Activated CD4-positive, alpha-beta T cell treated with anti-CD3 and anti-CD28 coated beads, Interleukin-2, amount 10 ng/mL, durations not matched to agents 7 days and 5 days (primary cell): ENCODE measurements at regions not wholly inside any gene's neighbourhood (a gene's known extent, or its start where the extent isn't known, plus 50 kb on each side); places are given as distances from the start of the nearest gene placed in this dataset.

Experiments used
- CTCF ChIA-PET: fragments of 350-600 bp; sonication (Branson Sonifier 250); formaldehyde crosslinking; loops from one replicate; lab custom pipeline; 2021; ENCODE audit warnings: antibody characterized with exemption; lab: Charles Lee
- POLR2A ChIA-PET: fragments of 350-600 bp; sonication (Branson Sonifier 250); formaldehyde crosslinking; loops from one replicate; lab custom pipeline; 2021; ENCODE audit warnings: antibody characterized with exemption; lab: Charles Lee
- DNase-seq: peaks from one replicate; pipeline ENCODE4 v3.0.0-alpha.2; 2020
- H3K27ac Mint-ChIP-seq: one replicate; pipeline ENCODE4 v1.8.0; 2021; ENCODE audit warnings: mild to moderate bottlenecking, moderate library complexity, mixed read lengths
- H3K27me3 Mint-ChIP-seq: one replicate; pipeline ENCODE4 v1.8.0; 2021; ENCODE audit warnings: mixed read lengths
- H3K36me3 Mint-ChIP-seq: one replicate; pipeline ENCODE4 v1.8.0; 2021; ENCODE audit warnings: low read depth, mixed read lengths
- H3K4me1 Mint-ChIP-seq: one replicate; pipeline ENCODE4 v1.8.0; 2021; ENCODE audit warnings: mixed read lengths
- H3K4me3 Mint-ChIP-seq: one replicate; pipeline ENCODE4 v1.8.0; 2021; ENCODE audit warnings: mild to moderate bottlenecking, moderate library complexity, mixed read lengths
- H3K9me3 Mint-ChIP-seq: one replicate; pipeline ENCODE4 v1.8.0; 2021; ENCODE audit warnings: mixed read lengths

DNA sequence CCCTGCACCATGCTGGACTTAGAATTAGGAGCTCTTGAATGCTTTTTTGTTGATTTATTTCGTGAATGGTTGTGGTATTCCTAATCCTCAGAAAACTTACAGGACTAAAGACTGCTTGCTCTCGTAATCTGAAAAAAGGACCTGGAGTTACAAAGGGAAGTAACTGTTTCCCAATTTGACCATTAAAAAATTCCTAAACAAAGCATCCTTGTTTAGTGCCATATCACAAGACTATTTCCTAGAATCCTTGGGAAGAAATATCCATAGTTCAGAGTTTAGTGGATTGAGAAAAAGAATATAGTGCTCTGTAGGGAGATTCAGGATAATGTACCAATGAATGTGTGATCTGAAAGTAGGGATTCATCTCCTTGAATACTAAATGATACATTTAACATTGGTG is 186.8 kb downstream of the NDFIP2 start:
- no peaks in the 10 kb centered on the region for H3K27me3 Mint-ChIP-seq
- no peak overlapping the region for H3K4me3 Mint-ChIP-seq
- POLR2A ChIA-PET: no interaction called here
- no peaks in the 10 kb centered on the region for H3K9me3 Mint-ChIP-seq
- H3K4me1 Mint-ChIP-seq: no peaks in the 10 kb centered on the region
- CTCF ChIA-PET: interaction anchor here (1.1 kb wide), 1 partner anchor 8 kb away, joined by 3 read pairs; no protein-coding TSS in a partner anchor
- H3K27ac Mint-ChIP-seq: no peak overlapping the region
- DNase-seq: no peak
- no peaks in the 10 kb centered on the region for H3K36me3 Mint-ChIP-seq

DNA sequence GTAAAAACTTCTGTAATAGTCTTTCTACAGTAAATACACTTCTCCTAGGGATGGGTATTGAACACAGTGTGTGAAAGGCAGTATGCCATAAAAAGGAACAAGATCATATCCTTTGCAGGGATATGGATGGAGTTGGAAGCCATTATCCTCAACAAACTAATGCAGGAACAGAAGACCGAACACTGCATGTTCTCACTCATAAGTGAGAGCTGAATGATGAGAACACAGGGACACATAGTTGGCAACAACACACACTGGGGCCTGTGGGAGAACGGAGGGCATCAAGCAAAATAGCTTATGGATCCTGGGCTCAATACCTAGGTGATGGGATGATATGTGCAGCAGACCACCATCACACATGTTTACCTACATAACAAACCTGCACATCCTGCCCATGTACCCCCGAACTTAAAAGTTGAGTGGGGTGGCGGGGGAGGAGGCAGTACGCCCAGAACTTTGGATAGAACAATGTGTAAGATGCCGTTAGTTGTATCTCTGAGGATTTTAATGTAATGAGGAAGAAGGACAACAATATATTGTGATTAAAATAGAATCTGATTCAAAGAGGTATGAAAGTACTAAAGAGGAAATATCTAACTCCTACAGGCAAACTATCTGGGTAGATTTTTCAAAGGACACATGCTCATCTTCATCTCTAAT is 183.2 kb downstream of the NDFIP2 start:
- Mint-ChIP-seq H3K4me3 (no peak overlapping the region), H3K9me3 (no peaks in the 10 kb centered on the region), H3K36me3 (no peaks in the 10 kb centered on the region), H3K4me1 (no peaks in the 10 kb centered on the region), H3K27me3 (no peaks in the 10 kb centered on the region), H3K27ac (no peak overlapping the region)
- CTCF ChIA-PET: no interaction called here
- no peak for DNase-seq
- POLR2A ChIA-PET: no interaction called here

DNA sequence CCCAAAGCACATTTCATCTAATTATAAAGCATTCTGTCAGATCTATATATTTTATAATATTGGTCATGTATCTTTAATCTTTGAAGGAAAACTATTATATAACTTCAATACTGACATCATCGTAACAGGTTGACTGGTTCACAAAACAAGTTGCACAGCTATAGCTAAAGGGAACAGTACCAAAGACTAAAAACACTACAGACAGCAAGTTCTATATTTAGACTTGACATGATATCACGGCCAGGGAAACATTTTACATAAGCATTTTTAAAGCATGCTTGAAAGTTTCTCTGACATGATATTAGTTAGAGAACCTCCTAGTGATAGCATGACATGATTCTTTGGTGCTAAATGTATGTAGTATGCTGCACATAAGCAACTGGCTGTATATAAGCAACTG is 182.5 kb downstream of the NDFIP2 start:
- no peaks in the 10 kb centered on the region for H3K27me3 Mint-ChIP-seq
- ChIA-PET POLR2A (no interaction called here), CTCF (no interaction called here)
- H3K9me3 Mint-ChIP-seq: no peaks in the 10 kb centered on the region
- no peaks in the 10 kb centered on the region for H3K36me3 Mint-ChIP-seq
- DNase-seq: no peak
- H3K4me3 Mint-ChIP-seq: no peak overlapping the region
- H3K4me1 Mint-ChIP-seq: no peaks in the 10 kb centered on the region
- no peak overlapping the region for H3K27ac Mint-ChIP-seq

DNA sequence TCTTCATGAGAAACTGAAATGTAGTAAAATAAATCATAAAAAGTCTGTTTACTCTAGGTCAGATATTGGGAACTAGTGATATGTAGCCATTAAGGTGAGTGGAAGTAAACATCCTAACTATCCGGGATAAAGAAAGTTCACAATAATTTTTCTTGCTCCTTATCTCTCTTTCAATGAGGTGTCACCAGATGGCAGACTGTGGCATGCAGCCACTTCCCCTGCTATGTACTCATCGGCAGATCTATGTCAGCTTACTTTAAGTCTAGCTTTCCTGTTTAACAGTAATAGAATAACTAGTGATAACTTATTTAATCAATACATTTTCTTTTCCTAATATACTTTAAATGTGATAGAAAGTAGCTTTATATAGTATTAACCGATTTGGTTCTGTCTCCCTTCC is 181.9 kb downstream of the NDFIP2 start:
- DNase-seq: no peak
- no peaks in the 10 kb centered on the region for H3K27me3 Mint-ChIP-seq
- no peaks in the 10 kb centered on the region for H3K36me3 Mint-ChIP-seq
- H3K4me3 Mint-ChIP-seq: no peak overlapping the region
- no peak overlapping the region for H3K27ac Mint-ChIP-seq
- CTCF ChIA-PET: no interaction called here
- POLR2A ChIA-PET: no interaction called here
- H3K4me1 Mint-ChIP-seq: no peaks in the 10 kb centered on the region
- H3K9me3 Mint-ChIP-seq: no peaks in the 10 kb centered on the region

DNA sequence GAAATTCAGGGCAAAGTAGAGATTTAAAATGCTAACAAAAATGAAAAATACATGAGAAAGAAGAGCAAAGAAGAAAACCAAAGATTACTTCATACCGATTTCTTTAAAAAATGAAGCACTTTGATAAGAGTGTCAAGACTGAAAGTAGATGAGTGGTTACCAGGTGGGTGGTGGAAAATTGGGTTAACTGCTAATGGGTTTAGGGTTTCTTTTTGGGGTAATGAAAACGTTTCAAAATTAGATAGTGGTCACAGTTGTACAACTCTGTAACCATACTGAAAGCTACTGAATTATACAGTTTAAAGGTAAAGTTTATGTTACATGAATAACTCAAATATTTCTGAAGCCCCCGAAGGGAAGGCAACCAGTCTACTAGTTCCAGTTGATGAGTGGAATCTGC is 179.4 kb downstream of the NDFIP2 start:
- H3K4me1 Mint-ChIP-seq: no peaks in the 10 kb centered on the region
- CTCF ChIA-PET: no interaction called here
- peaks cover 8% of the 10 kb centered on the region for H3K27me3 Mint-ChIP-seq
- no peaks in the 10 kb centered on the region for H3K36me3 Mint-ChIP-seq
- H3K27ac Mint-ChIP-seq: no peak overlapping the region
- DNase-seq: no peak
- H3K4me3 Mint-ChIP-seq: no peak overlapping the region
- POLR2A ChIA-PET: no interaction called here
- no peaks in the 10 kb centered on the region for H3K9me3 Mint-ChIP-seq

DNA sequence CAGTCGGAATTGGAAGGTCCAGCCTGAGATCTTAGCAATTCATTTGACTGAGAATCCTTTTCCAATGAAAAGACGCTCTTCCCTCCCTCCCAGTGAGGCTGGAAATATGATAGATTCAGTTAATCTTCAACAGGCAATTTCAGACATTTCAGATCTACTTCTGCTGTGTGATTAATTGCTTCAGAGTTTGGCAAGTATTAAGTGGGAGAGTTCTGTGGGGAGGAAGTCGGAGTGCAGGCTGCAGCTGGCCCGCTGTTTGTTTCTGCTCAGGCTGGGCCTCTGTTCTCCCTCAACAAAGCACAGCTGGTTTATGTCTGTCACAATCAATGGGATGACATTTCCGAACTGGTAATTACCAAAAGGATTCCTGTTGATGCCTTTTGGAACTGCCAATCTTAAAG is 178.2 kb downstream of the NDFIP2 start:
- ChIA-PET POLR2A (no interaction called here), CTCF (no interaction called here)
- no peaks in the 10 kb centered on the region for H3K4me1 Mint-ChIP-seq
- DNase-seq: no peak
- H3K9me3 Mint-ChIP-seq: no peaks in the 10 kb centered on the region
- H3K27ac Mint-ChIP-seq: no peak overlapping the region
- no peaks in the 10 kb centered on the region for H3K36me3 Mint-ChIP-seq
- peaks cover 8% of the 10 kb centered on the region for H3K27me3 Mint-ChIP-seq
- H3K4me3 Mint-ChIP-seq: no peak overlapping the region

DNA sequence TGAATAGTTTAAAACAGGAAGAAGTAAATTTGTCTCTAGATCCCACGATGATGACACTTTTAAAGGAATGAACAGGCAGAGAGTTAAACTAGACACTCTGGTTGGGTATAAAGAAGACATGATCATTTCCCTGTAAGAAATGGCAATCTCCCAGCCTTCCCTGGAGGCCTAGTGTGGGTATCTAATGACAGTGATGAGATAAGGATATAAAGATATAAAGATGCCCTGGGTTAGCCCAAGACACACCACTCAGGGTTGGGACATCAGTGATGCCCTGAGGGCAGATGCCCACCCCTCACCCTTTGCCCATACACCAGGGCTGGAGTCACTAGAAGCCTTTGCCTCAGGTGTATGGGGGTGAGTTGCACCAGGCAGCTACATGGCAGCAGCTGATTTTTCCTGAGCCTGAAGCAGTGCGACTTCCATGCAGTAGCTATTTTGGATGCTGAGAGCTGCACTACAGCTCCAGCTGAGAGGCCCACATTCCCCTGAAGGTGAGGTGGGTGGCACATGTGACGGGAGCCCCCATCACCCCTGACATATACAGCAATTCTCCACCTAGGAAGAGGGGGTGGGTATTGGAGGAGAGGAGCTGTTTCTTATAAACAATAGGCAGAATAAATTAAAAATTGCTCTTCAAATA is 177.5 kb downstream of the NDFIP2 start:
- no peak overlapping the region for H3K27ac Mint-ChIP-seq
- no peaks in the 10 kb centered on the region for H3K9me3 Mint-ChIP-seq
- peaks cover 8% of the 10 kb centered on the region for H3K27me3 Mint-ChIP-seq
- H3K4me3 Mint-ChIP-seq: no peak overlapping the region
- POLR2A ChIA-PET: no interaction called here
- CTCF ChIA-PET: no interaction called here
- DNase-seq: no peak
- H3K36me3 Mint-ChIP-seq: no peaks in the 10 kb centered on the region
- H3K4me1 Mint-ChIP-seq: no peaks in the 10 kb centered on the region

DNA sequence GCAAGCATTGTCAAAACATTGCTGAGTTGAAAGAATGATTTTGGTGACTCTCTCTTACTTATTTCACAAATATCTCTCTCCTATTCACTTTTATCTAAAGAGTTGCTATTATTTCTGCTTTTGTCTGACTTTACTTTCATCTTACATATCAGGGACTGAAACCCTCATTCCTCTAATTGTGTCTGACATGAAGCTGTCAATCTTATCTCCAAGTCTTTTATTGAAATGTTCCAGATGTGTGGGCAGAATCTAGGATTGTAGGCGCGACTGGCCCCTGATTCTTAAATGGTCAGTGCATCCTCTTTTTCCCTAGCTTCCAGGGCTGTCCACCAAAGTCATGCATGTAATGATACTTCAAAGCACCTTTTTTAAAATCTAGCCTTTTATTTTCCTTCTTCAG is 174.6 kb downstream of the NDFIP2 start:
- CTCF ChIA-PET: no interaction called here
- Mint-ChIP-seq H3K9me3 (no peaks in the 10 kb centered on the region), H3K27me3 (peaks cover 8% of the 10 kb centered on the region), H3K27ac (no peak overlapping the region), H3K36me3 (no peaks in the 10 kb centered on the region), H3K4me3 (no peak overlapping the region), H3K4me1 (no peaks in the 10 kb centered on the region)
- POLR2A ChIA-PET: no interaction called here
- no peak for DNase-seq

DNA sequence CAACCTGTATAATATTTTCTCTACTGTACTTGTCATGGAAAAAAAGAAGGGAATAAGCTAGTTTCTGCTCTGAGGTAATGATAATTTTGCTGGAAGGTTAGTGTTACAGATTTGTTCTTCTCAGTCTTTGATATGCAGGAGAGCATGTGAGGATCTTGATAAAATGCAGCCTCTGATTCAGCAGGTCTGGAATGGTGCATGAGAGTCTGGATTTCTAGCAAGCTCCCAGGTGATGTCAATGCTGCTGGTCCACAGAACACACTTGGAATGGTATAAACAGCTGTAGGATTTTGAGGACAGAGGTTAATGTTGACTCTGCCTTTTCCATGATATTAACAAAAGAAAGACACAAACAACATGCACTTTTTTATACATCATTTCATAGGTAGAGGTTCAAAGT is 173.6 kb downstream of the NDFIP2 start:
- CTCF ChIA-PET: interaction anchor here (0.6 kb wide), 1 partner anchor 1723 kb away, joined by 4 read pairs; no protein-coding TSS in a partner anchor
- H3K4me1 Mint-ChIP-seq: no peaks in the 10 kb centered on the region
- H3K27ac Mint-ChIP-seq: no peak overlapping the region
- DNase-seq: no peak
- H3K9me3 Mint-ChIP-seq: no peaks in the 10 kb centered on the region
- no peaks in the 10 kb centered on the region for H3K36me3 Mint-ChIP-seq
- peaks cover 8% of the 10 kb centered on the region for H3K27me3 Mint-ChIP-seq
- POLR2A ChIA-PET: no interaction called here
- no peak overlapping the region for H3K4me3 Mint-ChIP-seq

DNA sequence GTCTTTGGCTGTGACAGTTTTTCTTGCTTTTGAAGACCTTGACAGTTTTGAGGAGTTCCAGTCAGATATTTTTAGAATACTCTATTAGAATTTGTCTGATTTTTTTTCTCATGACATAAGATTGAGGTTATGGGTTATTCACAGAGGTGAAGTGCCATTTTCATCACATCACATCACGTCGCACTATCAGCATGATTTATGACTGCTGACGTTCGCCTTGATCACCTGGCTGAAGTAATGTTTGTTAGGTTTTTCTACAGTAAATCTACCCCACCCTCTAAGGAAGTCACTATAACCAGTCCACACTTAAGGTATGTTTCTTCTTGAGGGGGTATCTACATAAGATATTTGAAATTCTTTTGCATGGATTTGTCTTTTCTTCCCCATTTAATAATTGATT is 169.7 kb downstream of the NDFIP2 start:
- no peaks in the 10 kb centered on the region for H3K36me3 Mint-ChIP-seq
- DNase-seq: no peak

DNA sequence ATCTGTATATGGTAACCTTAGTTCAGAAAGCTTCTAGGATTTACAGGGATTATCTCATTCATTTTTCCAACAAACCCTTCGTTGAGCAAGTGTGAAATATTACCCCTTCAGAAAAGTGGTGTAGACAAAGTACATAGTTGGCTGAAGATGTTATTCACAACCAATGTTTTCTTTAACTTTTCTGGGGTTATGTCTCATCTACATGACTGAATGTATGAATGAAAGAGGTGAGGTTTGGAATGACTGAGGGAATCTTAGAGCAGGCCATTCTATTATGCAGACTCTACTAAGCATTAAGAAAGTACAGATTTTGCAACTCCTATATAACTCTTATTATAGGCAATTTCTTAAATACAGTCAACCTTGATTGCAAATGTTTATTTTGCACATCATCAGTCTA is 167.2 kb downstream of the NDFIP2 start:
- peaks cover 5% of the 10 kb centered on the region for H3K27me3 Mint-ChIP-seq
- no peak for DNase-seq
- no peak overlapping the region for H3K27ac Mint-ChIP-seq
- H3K4me3 Mint-ChIP-seq: no peak overlapping the region
- no peaks in the 10 kb centered on the region for H3K9me3 Mint-ChIP-seq
- H3K36me3 Mint-ChIP-seq: no peaks in the 10 kb centered on the region
- no peaks in the 10 kb centered on the region for H3K4me1 Mint-ChIP-seq
- ChIA-PET CTCF (no interaction called here), POLR2A (no interaction called here)

More for the DNA sequence above, 169.7 kb downstream of the NDFIP2 start:
- ChIA-PET CTCF (no interaction called here), POLR2A (no interaction called here)
- Mint-ChIP-seq H3K27me3 (peaks cover 3% of the 10 kb centered on the region), H3K9me3 (no peaks in the 10 kb centered on the region), H3K4me3 (no peak overlapping the region), H3K4me1 (no peaks in the 10 kb centered on the region), H3K27ac (no peak overlapping the region)

DNA sequence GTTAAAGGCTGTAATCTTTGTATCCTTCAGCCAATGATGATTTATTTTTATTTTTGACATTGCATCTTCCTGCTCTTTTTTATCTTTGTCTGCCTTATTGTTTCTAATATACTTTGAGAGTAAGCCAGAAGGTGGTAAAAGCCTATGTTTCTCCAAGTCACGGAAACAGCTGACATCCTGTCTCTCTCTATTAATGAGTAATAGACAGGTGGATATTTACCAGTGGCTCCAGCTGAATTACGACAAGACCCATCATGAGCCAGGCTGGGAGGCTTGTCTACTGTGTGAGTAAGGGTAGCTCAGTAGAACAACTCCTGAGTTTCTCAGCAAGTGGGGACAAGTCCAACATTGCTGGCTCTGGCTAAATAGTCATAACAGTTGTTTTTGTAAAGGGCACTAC is 166.6 kb downstream of the NDFIP2 start:
- no peaks in the 10 kb centered on the region for H3K4me1 Mint-ChIP-seq
- CTCF ChIA-PET: no interaction called here
- H3K36me3 Mint-ChIP-seq: no peaks in the 10 kb centered on the region
- no peak overlapping the region for H3K4me3 Mint-ChIP-seq
- H3K27ac Mint-ChIP-seq: no peak overlapping the region
- DNase-seq: no peak
- peaks cover 5% of the 10 kb centered on the region for H3K27me3 Mint-ChIP-seq
- POLR2A ChIA-PET: no interaction called here
- no peaks in the 10 kb centered on the region for H3K9me3 Mint-ChIP-seq

DNA sequence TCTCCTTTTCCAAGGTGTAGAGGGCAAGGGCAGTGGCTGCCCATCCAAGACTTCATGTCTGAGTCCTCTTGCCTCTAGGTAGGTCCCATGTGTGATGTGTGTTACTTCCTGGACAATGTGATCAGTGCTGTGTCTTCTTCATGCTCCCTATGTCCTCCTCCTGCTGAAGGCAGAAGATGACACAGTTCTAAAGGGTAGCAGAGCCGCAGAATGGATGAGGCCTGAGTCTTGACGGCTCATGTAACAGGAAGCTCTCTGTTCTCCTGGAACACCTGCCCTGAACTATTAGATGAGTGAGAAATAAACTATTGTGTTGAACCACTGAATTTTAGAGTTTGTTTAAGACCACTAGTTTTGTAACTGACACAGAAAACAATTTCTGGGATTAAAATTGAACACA is 165.9 kb downstream of the NDFIP2 start:
- H3K4me3 Mint-ChIP-seq: no peak overlapping the region
- POLR2A ChIA-PET: no interaction called here
- CTCF ChIA-PET: no interaction called here
- peaks cover 5% of the 10 kb centered on the region for H3K27me3 Mint-ChIP-seq
- H3K4me1 Mint-ChIP-seq: no peaks in the 10 kb centered on the region
- no peak for DNase-seq
- no peak overlapping the region for H3K27ac Mint-ChIP-seq
- H3K36me3 Mint-ChIP-seq: no peaks in the 10 kb centered on the region
- H3K9me3 Mint-ChIP-seq: no peaks in the 10 kb centered on the region

DNA sequence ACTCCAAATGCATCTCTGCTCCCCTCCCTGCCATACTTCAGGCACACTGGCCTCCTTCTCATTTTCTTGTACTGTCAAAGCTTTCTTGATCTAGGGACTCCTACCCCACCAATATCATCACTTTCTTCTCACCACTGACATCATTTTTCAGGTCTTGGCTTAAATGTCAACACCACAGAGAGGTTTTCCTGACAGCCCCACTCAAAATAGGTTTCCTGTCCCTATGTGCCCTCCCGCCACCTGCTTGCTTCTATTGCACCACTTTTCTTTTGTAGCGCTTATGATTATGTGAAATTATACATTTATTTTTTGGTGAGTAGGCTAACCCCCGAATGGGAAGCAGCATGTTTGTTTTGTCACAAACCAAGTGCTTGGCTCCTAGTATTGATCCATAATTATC is 164.6 kb downstream of the NDFIP2 start:
- no peak for DNase-seq
- POLR2A ChIA-PET: interaction anchor here (0.5 kb wide), 1 partner anchor 244 kb away, joined by 4 read pairs; no protein-coding TSS in a partner anchor
- no peak overlapping the region for H3K27ac Mint-ChIP-seq
- no peaks in the 10 kb centered on the region for H3K4me1 Mint-ChIP-seq
- no peaks in the 10 kb centered on the region for H3K9me3 Mint-ChIP-seq
- H3K4me3 Mint-ChIP-seq: no peak overlapping the region
- CTCF ChIA-PET: no interaction called here
- peaks cover 5% of the 10 kb centered on the region for H3K27me3 Mint-ChIP-seq
- H3K36me3 Mint-ChIP-seq: no peaks in the 10 kb centered on the region
